Panc1 (cell line): ENCODE measurements at regions not wholly inside any gene's neighbourhood (a gene's known extent, or its start where the extent isn't known, plus 50 kb on each side); places are given as distances from the start of the nearest gene placed in this dataset.

ENCODE experiments used
- ATAC-seq: fragments of 200-7000 bp; cut with Tn5 transposase; 2 replicates; pipeline ENCODE4 v1.9.1; 2020; ENCODE audit warnings: mild to moderate bottlenecking, moderate library complexity
- BruUV-seq: library from RNA; stranded (reverse); fragments of 400-500 nt; replicated peaks from 2 replicates; lab custom pipeline; 2021; lab: Mats Ljungman, UMichigan
- CTCF ChIA-PET: fragments of 300-600 bp; sonication (Branson Sonifier 250); formaldehyde crosslinking; loops from one replicate; lab custom pipeline; 2022; ENCODE audit warnings: antibody characterized with exemption; lab: Charles Lee
- POLR2A ChIA-PET: fragments of 300-600 bp; sonication (Branson Sonifier 250); formaldehyde crosslinking; loops from one replicate; lab custom pipeline; 2022; ENCODE audit warnings: antibody characterized with exemption; lab: Charles Lee
- DNase-seq: peaks from one replicate; pipeline ENCODE4 v3.0.0-alpha.2; 2010; ENCODE audit warnings: low read depth, low spot score
- H3K27ac ChIP-seq: 2 replicates; pipeline ENCODE4 v1.5.1; 2011; ENCODE audit warnings: mild to moderate bottlenecking, low read length, inconsistent platforms
- H3K27me3 ChIP-seq: fragments of 200-500 bp; sonication (Bioruptor generic); 2 replicates; pipeline ENCODE4 v1.6.0; 2014; ENCODE audit warnings: low read length, inconsistent platforms; ENCODE audit not compliant: control insufficient read depth, insufficient read depth
- H3K36me3 ChIP-seq: fragments of 200-500 bp; sonication (Bioruptor generic); 2 replicates; pipeline ENCODE4 v1.5.1; 2014; ENCODE audit warnings: inconsistent platforms, mild to moderate bottlenecking, low read length, moderate library complexity; ENCODE audit not compliant: control insufficient read depth, insufficient read depth
- H3K4me1 ChIP-seq: 2 replicates; pipeline ENCODE4 v1.5.1; 2011; ENCODE audit warnings: inconsistent platforms, mild to moderate bottlenecking, low read length, moderate library complexity; ENCODE audit not compliant: control insufficient read depth, insufficient read depth
- H3K4me3 ChIP-seq, 2 experiments: 2 replicates each; pipeline ENCODE4 v1.5.1; 2011 to 2012; ENCODE audit warnings: low read depth in 2 of 2, low read length in 2 of 2, mild to moderate bottlenecking in 2 of 2, inconsistent platforms in 1 of 2, moderate library complexity in 1 of 2
- H3K9me3 ChIP-seq: fragments of 200-500 bp; sonication (Bioruptor generic); 2 replicates; pipeline ENCODE4 v1.5.1; 2014; ENCODE audit warnings: low read depth, mild to moderate bottlenecking, inconsistent platforms, low read length, moderate library complexity; ENCODE audit not compliant: control insufficient read depth, insufficient read depth
- POLR2AphosphoS5 ChIP-seq: IDR thresholded peaks from 2 replicates; pipeline ENCODE4 v1.6.1; 2012; ENCODE audit warnings: mild to moderate bottlenecking, low read depth, low read length, moderate library complexity
- SIN3A ChIP-seq: IDR thresholded peaks from 2 replicates; pipeline ENCODE4 v1.6.1; 2012; ENCODE audit warnings: low read depth, mild to moderate bottlenecking, low read length, moderate library complexity, borderline replicate concordance; ENCODE audit not compliant: insufficient read depth
- TCF7L2 ChIP-seq: IDR thresholded peaks from 2 replicates; pipeline ENCODE4 v1.6.1; 2011; ENCODE audit warnings: mild to moderate bottlenecking, low read depth, low read length, inconsistent platforms
- in situ Hi-C: cut with HindIII; loops from 2 replicates; pipeline ENCODE4 v1.10.0; 2016; ENCODE audit warnings: low sequenced_read_pairs, low pct_unique_long_range_greater_than_20kb
- intact Hi-C: fragments of 100-400 bp; cut with micrococcal nuclease; formaldehyde crosslinking; loops from one replicate; pipeline ENCODE4 v1.10.0; 2022; ENCODE audit not compliant: unreplicated experiment
- TF ChIP-seq, protein P1 (sequence below): fragments of 450-650 bp; IDR thresholded peaks from 2 replicates; pipeline ENCODE4 v1.5.1; 2017; ENCODE audit warnings: mild to moderate bottlenecking
- TF ChIP-seq, protein P2 (sequence below), 2 experiments: IDR thresholded peaks; 2 replicates each; pipeline ENCODE4 v1.6.1; 2011 to 2012; ENCODE audit warnings: low read depth in 2 of 2, control low read depth in 1 of 2, low read length in 1 of 2, mild to moderate bottlenecking in 1 of 2, moderate library complexity in 1 of 2; ENCODE audit not compliant: insufficient read depth in 1 of 2

DNA sequence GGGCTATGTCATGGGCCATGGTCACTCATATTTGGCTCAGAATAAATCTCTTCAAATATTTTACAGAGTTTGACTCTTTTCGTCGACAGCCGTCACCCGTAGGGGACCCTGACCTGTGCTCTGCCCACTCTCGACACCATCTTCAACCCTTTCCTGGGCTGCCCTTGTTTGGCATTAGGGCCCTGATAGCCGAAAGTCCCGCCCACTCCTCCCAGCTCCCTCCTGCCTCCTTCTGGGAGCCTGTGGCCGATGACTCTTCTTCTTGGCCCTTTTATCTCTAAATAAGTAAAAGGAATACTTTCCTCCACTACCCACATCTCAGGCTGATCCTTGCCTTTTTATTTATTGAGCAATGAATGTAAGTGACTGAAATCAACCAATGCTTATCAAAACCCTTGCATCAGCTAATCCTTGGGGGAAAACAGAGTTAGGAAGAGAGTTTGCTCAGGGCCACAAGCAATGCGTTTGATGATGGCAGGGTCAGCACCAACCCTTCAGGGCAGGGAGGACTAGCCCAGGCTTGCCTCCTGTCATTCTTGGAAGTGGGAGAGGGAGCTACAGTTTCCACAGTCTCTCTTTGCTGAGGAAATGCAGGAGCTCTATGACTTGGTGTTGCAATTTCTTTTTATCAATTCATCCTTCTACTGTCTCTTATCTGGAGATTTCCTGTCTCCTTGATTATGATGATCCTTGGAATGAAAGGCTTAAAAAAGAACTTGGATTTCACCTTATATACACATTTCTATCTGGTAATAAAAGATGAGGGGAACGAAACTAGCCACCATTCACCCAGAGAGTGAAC, 218.2 kb upstream of the PODXL start:
- no peaks in the 10 kb centered on the region; the same call in 1 of the 2 replicates for H3K27me3 ChIP-seq
- DNase-seq (no peak), ATAC-seq (no peak)
- H3K27ac ChIP-seq, result no peak overlapping the region
- BruUV-seq, result no TSS peak
- in situ Hi-C loops, result no loop called here
- no peaks in the 10 kb centered on the region for H3K9me3 ChIP-seq
- ChIA-PET POLR2A (interaction anchor here (0.6 kb wide), 1 partner anchor 561 kb away, joined by 4 read pairs; no protein-coding TSS in a partner anchor), CTCF (no interaction called here)
- TF ChIP-seq TCF7L2, result no peak
- TF ChIP-seq, protein P1, sequence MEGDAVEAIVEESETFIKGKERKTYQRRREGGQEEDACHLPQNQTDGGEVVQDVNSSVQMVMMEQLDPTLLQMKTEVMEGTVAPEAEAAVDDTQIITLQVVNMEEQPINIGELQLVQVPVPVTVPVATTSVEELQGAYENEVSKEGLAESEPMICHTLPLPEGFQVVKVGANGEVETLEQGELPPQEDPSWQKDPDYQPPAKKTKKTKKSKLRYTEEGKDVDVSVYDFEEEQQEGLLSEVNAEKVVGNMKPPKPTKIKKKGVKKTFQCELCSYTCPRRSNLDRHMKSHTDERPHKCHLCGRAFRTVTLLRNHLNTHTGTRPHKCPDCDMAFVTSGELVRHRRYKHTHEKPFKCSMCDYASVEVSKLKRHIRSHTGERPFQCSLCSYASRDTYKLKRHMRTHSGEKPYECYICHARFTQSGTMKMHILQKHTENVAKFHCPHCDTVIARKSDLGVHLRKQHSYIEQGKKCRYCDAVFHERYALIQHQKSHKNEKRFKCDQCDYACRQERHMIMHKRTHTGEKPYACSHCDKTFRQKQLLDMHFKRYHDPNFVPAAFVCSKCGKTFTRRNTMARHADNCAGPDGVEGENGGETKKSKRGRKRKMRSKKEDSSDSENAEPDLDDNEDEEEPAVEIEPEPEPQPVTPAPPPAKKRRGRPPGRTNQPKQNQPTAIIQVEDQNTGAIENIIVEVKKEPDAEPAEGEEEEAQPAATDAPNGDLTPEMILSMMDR, result no peak
- TF ChIP-seq, protein P2, sequence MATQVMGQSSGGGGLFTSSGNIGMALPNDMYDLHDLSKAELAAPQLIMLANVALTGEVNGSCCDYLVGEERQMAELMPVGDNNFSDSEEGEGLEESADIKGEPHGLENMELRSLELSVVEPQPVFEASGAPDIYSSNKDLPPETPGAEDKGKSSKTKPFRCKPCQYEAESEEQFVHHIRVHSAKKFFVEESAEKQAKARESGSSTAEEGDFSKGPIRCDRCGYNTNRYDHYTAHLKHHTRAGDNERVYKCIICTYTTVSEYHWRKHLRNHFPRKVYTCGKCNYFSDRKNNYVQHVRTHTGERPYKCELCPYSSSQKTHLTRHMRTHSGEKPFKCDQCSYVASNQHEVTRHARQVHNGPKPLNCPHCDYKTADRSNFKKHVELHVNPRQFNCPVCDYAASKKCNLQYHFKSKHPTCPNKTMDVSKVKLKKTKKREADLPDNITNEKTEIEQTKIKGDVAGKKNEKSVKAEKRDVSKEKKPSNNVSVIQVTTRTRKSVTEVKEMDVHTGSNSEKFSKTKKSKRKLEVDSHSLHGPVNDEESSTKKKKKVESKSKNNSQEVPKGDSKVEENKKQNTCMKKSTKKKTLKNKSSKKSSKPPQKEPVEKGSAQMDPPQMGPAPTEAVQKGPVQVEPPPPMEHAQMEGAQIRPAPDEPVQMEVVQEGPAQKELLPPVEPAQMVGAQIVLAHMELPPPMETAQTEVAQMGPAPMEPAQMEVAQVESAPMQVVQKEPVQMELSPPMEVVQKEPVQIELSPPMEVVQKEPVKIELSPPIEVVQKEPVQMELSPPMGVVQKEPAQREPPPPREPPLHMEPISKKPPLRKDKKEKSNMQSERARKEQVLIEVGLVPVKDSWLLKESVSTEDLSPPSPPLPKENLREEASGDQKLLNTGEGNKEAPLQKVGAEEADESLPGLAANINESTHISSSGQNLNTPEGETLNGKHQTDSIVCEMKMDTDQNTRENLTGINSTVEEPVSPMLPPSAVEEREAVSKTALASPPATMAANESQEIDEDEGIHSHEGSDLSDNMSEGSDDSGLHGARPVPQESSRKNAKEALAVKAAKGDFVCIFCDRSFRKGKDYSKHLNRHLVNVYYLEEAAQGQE (IDR thresholded peaks at IDR 0.05; ENCODE audit: insufficient read depth in 1 of 2, low read depth in 2 of 2, low read length in 1 of 2), result no peak
- no peak for TF ChIP-seq SIN3A
- no peak for TF ChIP-seq POLR2AphosphoS5
- no peaks in the 10 kb centered on the region for H3K36me3 ChIP-seq
- no peak overlapping the region for H3K4me3 ChIP-seq
- H3K4me1 ChIP-seq, result no peaks in the 10 kb centered on the region
- intact Hi-C loops, result no loop called here

DNA sequence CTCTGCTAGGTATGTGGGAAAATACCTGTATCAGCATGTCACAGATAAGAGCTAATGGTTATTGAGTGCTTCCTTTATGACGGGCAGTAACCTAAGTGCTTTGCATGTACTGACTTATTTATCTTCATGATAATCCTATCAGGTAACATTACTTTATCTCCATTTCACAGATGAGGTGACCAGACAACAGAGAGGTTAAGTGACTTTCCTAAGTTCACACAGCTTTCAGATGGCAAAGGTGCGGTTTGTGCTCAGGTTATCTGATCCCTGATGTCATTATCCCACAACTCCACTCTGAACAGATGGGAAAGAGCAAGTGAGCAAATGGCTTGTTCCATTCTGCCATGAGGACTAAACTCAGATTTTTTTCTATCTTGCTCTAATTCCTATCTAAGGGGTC, 217.0 kb upstream of the PODXL start:
- Histone ChIP-seq H3K27ac (no peak overlapping the region), H3K4me3 (no peak overlapping the region), H3K4me1 (no peaks in the 10 kb centered on the region), H3K36me3 (no peaks in the 10 kb centered on the region), H3K27me3 (no peaks in the 10 kb centered on the region; the same call in none of the 2 replicates), H3K9me3 (no peaks in the 10 kb centered on the region)
- ChIA-PET POLR2A (no interaction called here), CTCF (no interaction called here)
- intact Hi-C loops, result no loop called here
- no TSS peak for BruUV-seq
- DNase-seq (no peak), ATAC-seq (no peak)
- in situ Hi-C loops, result no loop called here
- TF ChIP-seq POLR2AphosphoS5, result no peak
- TF ChIP-seq, protein P1, result no peak
- TF ChIP-seq, protein P2 (IDR thresholded peaks at IDR 0.05; ENCODE audit: insufficient read depth in 1 of 2, low read depth in 2 of 2, low read length in 1 of 2), result no peak
- no peak for TF ChIP-seq TCF7L2
- no peak for TF ChIP-seq SIN3A
